ENCODE measurements at regions not wholly inside any gene's neighbourhood (a gene's known extent, or its start where the extent isn't known, plus 50 kb on each side); places are given as distances from the start of the nearest gene placed in this dataset.
"Not testable (repeated sequence)": the region's sequence is repeated elsewhere in the genome, so short reads cannot be mapped to it uniquely, and the experiment has no call there.

- no peak overlapping the region for H3K4me3 ChIP-seq
- no peak for DNase-seq (ENCODE audit: low spot score in 2 of 2)
- H3K27ac ChIP-seq = no peak overlapping the region
- H3K27me3 ChIP-seq = no peaks in the 10 kb centered on the region
- no peaks in the 10 kb centered on the region for H3K4me1 ChIP-seq
- WGBS = 69% methylated on average over 2 of the region's 2 CpGs
- no peaks in the 10 kb centered on the region for H3K9me3 ChIP-seq
- no peaks in the 10 kb centered on the region for H3K36me3 ChIP-seq
- TF ChIP-seq EP300 (IDR thresholded peaks at IDR 0.05) (no peak), POLR2AphosphoS5 (IDR thresholded peaks at IDR 0.05) (no peak), CTCF (IDR thresholded peaks at IDR 0.05) (no peak), POLR2A (IDR thresholded peaks at IDR 0.05) (no peak)
Observed at GRCh38 chr4:12122316-12122715, 693.6 kb upstream of the HS3ST1 start.

- H3K9me3 ChIP-seq = no peaks in the 10 kb centered on the region
- no peak for DNase-seq (ENCODE audit: low spot score in 2 of 2)
- no peak for TF ChIP-seq POLR2AphosphoS5 (IDR thresholded peaks at IDR 0.05)
- no peak for TF ChIP-seq CTCF (IDR thresholded peaks at IDR 0.05)
- no peak for TF ChIP-seq EP300 (IDR thresholded peaks at IDR 0.05)
- TF ChIP-seq POLR2A (IDR thresholded peaks at IDR 0.05) = no peak
- no peak overlapping the region for H3K4me3 ChIP-seq
- WGBS = 33% methylated on average over 2 of the region's 2 CpGs
- H3K27me3 ChIP-seq = no peaks in the 10 kb centered on the region
- H3K36me3 ChIP-seq = no peaks in the 10 kb centered on the region
- H3K27ac ChIP-seq = no peak overlapping the region
- H3K4me1 ChIP-seq = no peaks in the 10 kb centered on the region
Observed at GRCh38 chr4:12120968-12121367, 692.3 kb upstream of the HS3ST1 start.

- no peak for DNase-seq (ENCODE audit: low spot score in 2 of 2)
- no peaks in the 10 kb centered on the region for H3K27me3 ChIP-seq
- H3K27ac ChIP-seq = no peak overlapping the region
- no peak overlapping the region for H3K4me3 ChIP-seq
- WGBS = 47% methylated on average over 2 of the region's 2 CpGs
- no peak for TF ChIP-seq POLR2AphosphoS5 (IDR thresholded peaks at IDR 0.05)
- TF ChIP-seq POLR2A (IDR thresholded peaks at IDR 0.05) = no peak
- TF ChIP-seq CTCF (IDR thresholded peaks at IDR 0.05) = no peak
- TF ChIP-seq EP300 (IDR thresholded peaks at IDR 0.05) = no peak
- H3K9me3 ChIP-seq = no peaks in the 10 kb centered on the region
- no peaks in the 10 kb centered on the region for H3K36me3 ChIP-seq
- no peaks in the 10 kb centered on the region for H3K4me1 ChIP-seq
Observed at GRCh38 chr4:12118651-12119213, 690.0 kb upstream of the HS3ST1 start.

GRCh38 chr4:12116009-12116552 lies 687.4 kb upstream of the HS3ST1 start:
- no peak overlapping the region for H3K27ac ChIP-seq
- no peaks in the 10 kb centered on the region for H3K36me3 ChIP-seq
- H3K4me1 ChIP-seq = no peaks in the 10 kb centered on the region
- no peaks in the 10 kb centered on the region for H3K27me3 ChIP-seq
- peaks cover 3% of the 10 kb centered on the region for H3K9me3 ChIP-seq
- WGBS = 86% methylated on average over 2 of the region's 3 CpGs
- no peak for DNase-seq (ENCODE audit: low spot score in 2 of 2)
- TF ChIP-seq POLR2A (IDR thresholded peaks at IDR 0.05) = no peak
- no peak for TF ChIP-seq EP300 (IDR thresholded peaks at IDR 0.05)
- no peak for TF ChIP-seq CTCF (IDR thresholded peaks at IDR 0.05)
- no peak overlapping the region for H3K4me3 ChIP-seq

- H3K4me1 ChIP-seq = no peaks in the 10 kb centered on the region
- no peak overlapping the region for H3K27ac ChIP-seq
- peaks cover 3% of the 10 kb centered on the region for H3K9me3 ChIP-seq
- no peak for DNase-seq (ENCODE audit: low spot score in 2 of 2)
- no peak overlapping the region for H3K4me3 ChIP-seq
- H3K36me3 ChIP-seq = no peaks in the 10 kb centered on the region
- H3K27me3 ChIP-seq = no peaks in the 10 kb centered on the region
- no peak for TF ChIP-seq CTCF (IDR thresholded peaks at IDR 0.05)
- TF ChIP-seq POLR2A (IDR thresholded peaks at IDR 0.05) = no peak
- 92% methylated on average over 3 of the region's 3 CpGs for WGBS
Observed at GRCh38 chr4:12110627-12111026, 681.9 kb upstream of the HS3ST1 start.

- not testable (repeated sequence) for H3K9me3 ChIP-seq; DNase-seq (ENCODE audit: low spot score in 2 of 2); H3K4me1 ChIP-seq; H3K27ac ChIP-seq; H3K4me3 ChIP-seq; H3K36me3 ChIP-seq; H3K27me3 ChIP-seq
- 96% methylated on average over 4 of the region's 4 CpGs for WGBS
Observed at GRCh38 chr4:12109056-12109455, 680.4 kb upstream of the HS3ST1 start.
